SK-N-SH treated with all-trans-retinoic acid at 6 μM for 48 hours (cell line): ENCODE measurements at regions not wholly inside any gene's neighbourhood (a gene's known extent, or its start where the extent isn't known, plus 50 kb on each side); places are given as distances from the start of the nearest gene placed in this dataset.

Experiments
- ATAC-seq: fragments of 200-7000 bp; cut with Tn5 transposase; 3 replicates; pipeline ENCODE4 v1.9.1; 2020; ENCODE audit warnings: mild to moderate bottlenecking, moderate library complexity
- ARNTL ChIP-seq: fragments of 450-650 bp; formaldehyde crosslinking; IDR thresholded peaks from 2 replicates; pipeline ENCODE4 v1.5.0; 2020; ENCODE audit warnings: low read depth, mild to moderate bottlenecking, moderate library complexity, borderline replicate concordance
- BACH2 ChIP-seq: fragments of 250-450 bp; sonication (Bioruptor Pico); IDR thresholded peaks from 2 replicates; pipeline ENCODE4 v1.9.0; 2021; ENCODE audit warnings: mild to moderate bottlenecking, borderline replicate concordance
- CSDC2 ChIP-seq: fragments of 250-450 bp; sonication (Bioruptor Pico); IDR thresholded peaks from 2 replicates; pipeline ENCODE4 v1.5.0; 2020; ENCODE audit warnings: mild to moderate bottlenecking, moderate library complexity
- CSRNP3 ChIP-seq: fragments of 250-450 bp; sonication (Bioruptor Pico); IDR thresholded peaks from 2 replicates; pipeline ENCODE4 v1.5.1; 2021; ENCODE audit warnings: mild to moderate bottlenecking, moderate library complexity
- ESRRG ChIP-seq: fragments of 250-450 bp; sonication (Bioruptor Pico); IDR thresholded peaks from 2 replicates; pipeline ENCODE4 v1.6.1; 2021; ENCODE audit warnings: mild to moderate bottlenecking
- GLIS3 ChIP-seq: fragments of 250-450 bp; sonication (Bioruptor Pico); IDR thresholded peaks from 2 replicates; pipeline ENCODE4 v1.5.0; 2020; ENCODE audit warnings: mild to moderate bottlenecking, moderate library complexity
- ISL1 ChIP-seq: fragments of 250-450 bp; sonication (Bioruptor Pico); IDR thresholded peaks from 2 replicates; pipeline ENCODE4 v2.1.2; 2022; ENCODE audit warnings: mild to moderate bottlenecking, moderate library complexity
- PATZ1 ChIP-seq: fragments of 250-450 bp; sonication (Bioruptor Pico); IDR thresholded peaks from 2 replicates; pipeline ENCODE4 v1.8.0; 2020; ENCODE audit warnings: mild to moderate bottlenecking, moderate library complexity, borderline replicate concordance
- PPARA ChIP-seq: fragments of 250-450 bp; sonication (Bioruptor Pico); IDR thresholded peaks from 2 replicates; pipeline ENCODE4 v1.5.0; 2020; ENCODE audit warnings: mild to moderate bottlenecking, borderline replicate concordance
- RARB ChIP-seq: fragments of 250-450 bp; sonication (Bioruptor Pico); IDR thresholded peaks from 2 replicates; pipeline ENCODE4 v1.8.0; 2021; ENCODE audit warnings: mild to moderate bottlenecking, moderate library complexity
- SNAI2 ChIP-seq: fragments of 250-450 bp; sonication (Bioruptor Pico); IDR thresholded peaks from 2 replicates; pipeline ENCODE4 v1.5.0; 2020; ENCODE audit warnings: mild to moderate bottlenecking, moderate library complexity
- TCF4 ChIP-seq: fragments of 250-450 bp; sonication (Bioruptor Pico); IDR thresholded peaks from 2 replicates; pipeline ENCODE4 v1.8.0; 2021; ENCODE audit warnings: mild to moderate bottlenecking, moderate library complexity, borderline replicate concordance
- TOX ChIP-seq: fragments of 250-450 bp; sonication (Bioruptor Pico); IDR thresholded peaks from 2 replicates; pipeline ENCODE4 v1.8.0; 2021; ENCODE audit warnings: mild to moderate bottlenecking, moderate library complexity, borderline replicate concordance
- TSHZ2 ChIP-seq: fragments of 250-450 bp; sonication (Bioruptor Pico); IDR thresholded peaks from 2 replicates; pipeline ENCODE4 v1.5.0; 2020; ENCODE audit warnings: mild to moderate bottlenecking, moderate library complexity
- ZC3H10 ChIP-seq: fragments of 250-450 bp; sonication (Bioruptor Pico); IDR thresholded peaks from 2 replicates; pipeline ENCODE4 v1.5.1; 2021; ENCODE audit warnings: mild to moderate bottlenecking, moderate library complexity
- ZFP3 ChIP-seq: fragments of 250-450 bp; sonication (Bioruptor Pico); IDR thresholded peaks from 2 replicates; pipeline ENCODE4 v1.5.0; 2020; ENCODE audit warnings: mild to moderate bottlenecking, moderate library complexity
- ZFP30 ChIP-seq: fragments of 450-650 bp; formaldehyde crosslinking; IDR thresholded peaks from 2 replicates; pipeline ENCODE4 v1.5.0; 2022; ENCODE audit warnings: mild to moderate bottlenecking, moderate library complexity
- ZNF565 ChIP-seq: fragments of 450-650 bp; formaldehyde crosslinking; conservative IDR thresholded peaks from 2 replicates; pipeline ENCODE4 v1.5.0; 2020; ENCODE audit warnings: low read depth, mild to moderate bottlenecking, moderate library complexity
- ZNF70 ChIP-seq: fragments of 450-650 bp; formaldehyde crosslinking; IDR thresholded peaks from 2 replicates; pipeline ENCODE4 v1.5.0; 2020; ENCODE audit warnings: mild to moderate bottlenecking, moderate library complexity
- ZNF8 ChIP-seq: fragments of 450-650 bp; formaldehyde crosslinking; IDR thresholded peaks from 2 replicates; pipeline ENCODE4 v1.5.0; 2020; ENCODE audit warnings: mild to moderate bottlenecking, moderate library complexity

- no peak for ATAC-seq
- TF ChIP-seq PPARA (CRISPR knock-in tag), result no peak
- no peak for TF ChIP-seq PATZ1 (CRISPR knock-in tag)
- TF ChIP-seq ZFP30 (CRISPR knock-in tag), result no peak
- no peak for TF ChIP-seq TSHZ2 (CRISPR knock-in tag)
- no peak for TF ChIP-seq ARNTL (CRISPR knock-in tag)
- no peak for TF ChIP-seq ZFP3 (CRISPR knock-in tag)
- no peak for TF ChIP-seq ISL1
- no peak for TF ChIP-seq CSRNP3 (CRISPR knock-in tag)
- no peak for TF ChIP-seq RARB (CRISPR knock-in tag)
- no peak for TF ChIP-seq ESRRG
- no peak for TF ChIP-seq BACH2 (CRISPR knock-in tag)
- TF ChIP-seq ZNF565, result no peak
- no peak for TF ChIP-seq ZC3H10 (CRISPR knock-in tag)
- TF ChIP-seq ZNF70, result no peak
- TF ChIP-seq CSDC2 (CRISPR knock-in tag), result no peak
- TF ChIP-seq ZNF8 (CRISPR knock-in tag), result no peak
- no peak for TF ChIP-seq TOX
- TF ChIP-seq SNAI2 (CRISPR knock-in tag), result no peak
These were observed 184.8 kb downstream of the PTPN20 start for GRCh38 chr10:47095848-47096612.

GRCh38 chr10:47098238-47098637 lies 187.0 kb downstream of the PTPN20 start:
- no peak for TF ChIP-seq ISL1
- TF ChIP-seq CSDC2 (CRISPR knock-in tag), result no peak
- no peak for TF ChIP-seq ZNF8 (CRISPR knock-in tag)
- no peak for TF ChIP-seq PATZ1 (CRISPR knock-in tag)
- no peak for TF ChIP-seq TCF4 (CRISPR knock-in tag)
- no peak for TF ChIP-seq GLIS3 (CRISPR knock-in tag)
- TF ChIP-seq ARNTL (CRISPR knock-in tag), result no peak
- no peak for TF ChIP-seq RARB (CRISPR knock-in tag)
- no peak for TF ChIP-seq TSHZ2 (CRISPR knock-in tag)
- TF ChIP-seq TOX, result no peak
- TF ChIP-seq CSRNP3 (CRISPR knock-in tag), result no peak
- no peak for TF ChIP-seq ZC3H10 (CRISPR knock-in tag)
- TF ChIP-seq ZNF565, result no peak
- ATAC-seq, result no peak
